ENCODE measurements at regions not wholly inside any gene's neighbourhood (a gene's known extent, or its start where the extent isn't known, plus 50 kb on each side); places are given as distances from the start of the nearest gene placed in this dataset.

DNA sequence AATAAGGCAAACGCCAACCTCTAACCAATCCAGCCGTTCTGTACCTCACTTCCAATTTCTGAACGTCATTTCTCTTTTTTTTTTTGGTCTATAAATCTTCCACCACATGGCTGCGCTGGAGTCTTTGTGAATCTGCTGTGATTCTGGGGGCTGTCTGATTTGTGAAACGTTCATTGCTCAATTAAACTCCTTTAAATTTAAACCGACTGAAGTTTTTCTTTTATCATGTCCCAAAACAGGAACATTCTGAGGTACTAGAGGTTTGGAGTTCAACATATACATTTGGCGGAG lies 65.5 kb upstream of the BACH1 start:
- H3K4me3 ChIP-seq (ENCODE audit: insufficient read depth in 1 of 2, low read depth in 1 of 2, low read length in 2 of 2), result no peak overlapping the region
- H2BK120ac ChIP-seq (ENCODE audit: low read depth, low read length), result no peak overlapping the region
- H2BK15ac ChIP-seq (ENCODE audit: low read depth, poor library complexity, severe bottlenecking), result no peak overlapping the region
- no peak overlapping the region for H3K14ac ChIP-seq (ENCODE audit: low read length in 2 of 2)
- H2AK5ac ChIP-seq (ENCODE audit: low read length, severe bottlenecking), result peak overlapping the region; percentile 62
- DNase-seq, result no peak
- H2BK12ac ChIP-seq (ENCODE audit: low read length in 2 of 2), result no peak overlapping the region
- 85% methylated on average over 5 of the region's 7 CpGs for WGBS
- no peak overlapping the region for H3K4me2 ChIP-seq (ENCODE audit: low read length, poor library complexity, severe bottlenecking)
- H4K91ac ChIP-seq (ENCODE audit: low read length), result no peak overlapping the region
- H2AFZ ChIP-seq (ENCODE audit: low read depth, low read length), result no peak overlapping the region
- H3K9ac ChIP-seq (ENCODE audit: low read length), result no peak overlapping the region
- H3K79me1 ChIP-seq (replicated peaks; ENCODE audit: low read length, poor library complexity, severe bottlenecking), result peaks cover 2% of the 10 kb centered on the region
- no peak overlapping the region for H3K18ac ChIP-seq (ENCODE audit: low read depth in 1 of 2, low read length in 2 of 2)
- H4K8ac ChIP-seq (ENCODE audit: low read length), result no peak overlapping the region
- peaks cover 6% of the 10 kb centered on the region for H3K4me1 ChIP-seq (ENCODE audit: control insufficient read depth, insufficient read depth, low read depth, low read length)
- H3K27ac ChIP-seq (ENCODE audit: low read length, poor library complexity, severe bottlenecking), result peak overlapping the region; percentile 77
- no peaks in the 10 kb centered on the region for H3K9me3 ChIP-seq (ENCODE audit: control insufficient read depth, low read length)
- no peaks in the 10 kb centered on the region for H3K36me3 ChIP-seq (ENCODE audit: control insufficient read depth in 1 of 2, insufficient read depth in 2 of 2, low read depth in 1 of 2, low read length in 2 of 2)
- H3K4ac ChIP-seq (ENCODE audit: low read depth in 1 of 2, low read length in 2 of 2), result no peak overlapping the region
- no peak overlapping the region for H2BK5ac ChIP-seq (ENCODE audit: low read depth, low read length, poor library complexity, severe bottlenecking)
- H3K23ac ChIP-seq (ENCODE audit: low read length in 2 of 2), result no peak overlapping the region
- no peaks in the 10 kb centered on the region for H3K27me3 ChIP-seq (ENCODE audit: control insufficient read depth in 1 of 2, insufficient read depth in 1 of 2, low read length in 2 of 2)

DNA sequence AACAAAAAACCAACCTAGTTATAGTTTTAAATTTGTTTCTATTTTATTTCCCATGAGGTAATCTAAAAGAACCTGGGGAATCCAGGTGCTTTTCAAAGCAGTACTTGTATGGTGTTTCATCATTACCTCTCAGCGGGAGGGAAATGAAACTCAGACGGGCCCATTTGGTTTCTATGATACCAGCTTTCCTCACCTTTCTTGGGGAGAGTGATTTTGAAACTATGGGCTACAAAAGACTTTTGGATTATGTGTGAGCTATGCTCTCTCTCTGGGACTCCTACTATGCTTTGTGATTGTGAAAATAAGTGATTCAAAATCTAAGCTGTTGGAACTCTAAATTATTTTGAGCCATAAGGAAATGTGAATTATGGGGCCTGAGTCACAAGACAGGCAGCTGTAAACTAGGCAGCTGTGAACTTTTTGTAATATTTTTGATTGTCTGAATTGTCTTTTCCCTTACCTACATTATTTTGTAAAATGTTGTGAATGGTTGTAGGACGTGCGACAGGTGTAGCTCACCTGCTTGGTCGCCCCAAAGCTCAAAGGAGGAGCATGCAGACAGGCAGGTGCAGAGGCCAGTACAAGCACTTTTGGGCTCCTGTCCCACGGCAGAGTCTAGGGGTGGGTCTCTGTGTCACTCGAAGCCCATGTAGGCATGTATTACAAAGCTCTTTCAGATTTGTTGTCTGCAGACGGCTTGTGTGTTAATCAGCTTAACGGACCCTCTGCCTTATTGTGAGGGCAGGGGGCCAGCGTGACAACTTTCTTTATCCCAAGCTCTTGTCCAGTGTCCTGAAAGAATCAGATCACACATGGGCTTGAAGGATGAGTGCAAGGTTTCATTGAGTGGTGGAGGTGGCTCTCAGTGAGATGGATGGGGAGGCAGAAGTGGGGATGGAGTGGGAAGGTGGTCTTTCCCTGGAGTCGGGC lies 64.8 kb upstream of the BACH1 start:
- Histone ChIP-seq H3K9ac (ENCODE audit: low read length) (no peak overlapping the region), H3K79me1 (replicated peaks; ENCODE audit: low read length, poor library complexity, severe bottlenecking) (peaks cover 2% of the 10 kb centered on the region), H2AFZ (ENCODE audit: low read depth, low read length) (no peak overlapping the region), H2AK5ac (ENCODE audit: low read length, severe bottlenecking) (peak overlapping the region; percentile 63), H3K18ac (ENCODE audit: low read depth in 1 of 2, low read length in 2 of 2) (no peak overlapping the region), H3K23ac (ENCODE audit: low read length in 2 of 2) (no peak overlapping the region), H3K27ac (ENCODE audit: low read length, poor library complexity, severe bottlenecking) (no peak overlapping the region), H3K14ac (ENCODE audit: low read length in 2 of 2) (no peak overlapping the region), H2BK12ac (ENCODE audit: low read length in 2 of 2) (peak overlapping the region in 1 of 2 experiments; percentile 56), H3K4me1 (ENCODE audit: control insufficient read depth, insufficient read depth, low read depth, low read length) (peaks cover 6% of the 10 kb centered on the region), H3K4me3 (ENCODE audit: insufficient read depth in 1 of 2, low read depth in 1 of 2, low read length in 2 of 2) (no peak overlapping the region), H3K9me3 (ENCODE audit: control insufficient read depth, low read length) (no peaks in the 10 kb centered on the region), H2BK15ac (ENCODE audit: low read depth, poor library complexity, severe bottlenecking) (no peak overlapping the region), H3K36me3 (ENCODE audit: control insufficient read depth in 1 of 2, insufficient read depth in 2 of 2, low read depth in 1 of 2, low read length in 2 of 2) (no peaks in the 10 kb centered on the region), H3K4me2 (ENCODE audit: low read length, poor library complexity, severe bottlenecking) (no peak overlapping the region), H4K91ac (ENCODE audit: low read length) (no peak overlapping the region), H3K27me3 (ENCODE audit: control insufficient read depth in 1 of 2, insufficient read depth in 1 of 2, low read length in 2 of 2) (no peaks in the 10 kb centered on the region), H3K4ac (ENCODE audit: low read depth in 1 of 2, low read length in 2 of 2) (no peak overlapping the region), H2BK120ac (ENCODE audit: low read depth, low read length) (no peak overlapping the region), H4K8ac (ENCODE audit: low read length) (no peak overlapping the region), H2BK5ac (ENCODE audit: low read depth, low read length, poor library complexity, severe bottlenecking) (no peak overlapping the region)
- no peak for DNase-seq
- 91% methylated on average over 10 of the region's 11 CpGs for WGBS

DNA sequence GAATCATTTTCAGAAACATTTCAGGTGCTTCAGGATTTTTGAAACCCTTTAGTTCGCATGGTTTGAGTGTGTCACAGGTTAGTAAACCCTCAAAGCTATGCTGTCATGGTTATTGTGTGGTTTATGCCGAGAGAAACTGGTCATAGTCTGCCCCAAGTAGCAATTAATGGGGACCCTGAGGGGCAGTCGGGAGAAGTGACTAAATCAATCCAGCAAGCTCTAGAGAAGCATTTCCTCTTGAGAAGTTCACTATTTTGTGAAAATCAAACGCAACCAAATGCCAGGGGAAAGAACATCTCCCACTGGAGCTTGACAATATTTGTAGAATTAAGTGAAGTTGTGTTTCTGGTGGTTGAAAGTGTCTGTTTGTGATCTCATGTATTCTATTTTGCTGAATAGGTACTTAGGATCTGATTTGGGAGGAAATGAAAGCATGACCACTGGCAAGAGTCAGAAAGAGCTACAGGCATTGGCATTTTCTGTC lies 63.0 kb upstream of the BACH1 start:
- no peak overlapping the region for H3K27ac ChIP-seq (ENCODE audit: low read length, poor library complexity, severe bottlenecking)
- WGBS, result 92% methylated on average over 4 of the region's 4 CpGs
- no peaks in the 10 kb centered on the region for H3K79me1 ChIP-seq (replicated peaks; ENCODE audit: low read length, poor library complexity, severe bottlenecking)
- H2BK15ac ChIP-seq (ENCODE audit: low read depth, poor library complexity, severe bottlenecking), result no peak overlapping the region
- H2AK5ac ChIP-seq (ENCODE audit: low read length, severe bottlenecking), result no peak overlapping the region
- no peak for DNase-seq
- H2AFZ ChIP-seq (ENCODE audit: low read depth, low read length), result no peak overlapping the region
- no peak overlapping the region for H3K4ac ChIP-seq (ENCODE audit: low read depth in 1 of 2, low read length in 2 of 2)
- no peak overlapping the region for H2BK120ac ChIP-seq (ENCODE audit: low read depth, low read length)
- H3K9ac ChIP-seq (ENCODE audit: low read length), result no peak overlapping the region
- H3K4me3 ChIP-seq (ENCODE audit: insufficient read depth in 1 of 2, low read depth in 1 of 2, low read length in 2 of 2), result no peak overlapping the region
- no peaks in the 10 kb centered on the region for H3K36me3 ChIP-seq (ENCODE audit: control insufficient read depth in 1 of 2, insufficient read depth in 2 of 2, low read depth in 1 of 2, low read length in 2 of 2)
- no peaks in the 10 kb centered on the region for H3K9me3 ChIP-seq (ENCODE audit: control insufficient read depth, low read length)
- no peak overlapping the region for H3K4me2 ChIP-seq (ENCODE audit: low read length, poor library complexity, severe bottlenecking)
- H4K8ac ChIP-seq (ENCODE audit: low read length), result no peak overlapping the region
- no peak overlapping the region for H3K14ac ChIP-seq (ENCODE audit: low read length in 2 of 2)
- H4K91ac ChIP-seq (ENCODE audit: low read length), result no peak overlapping the region
- peaks cover 6% of the 10 kb centered on the region for H3K4me1 ChIP-seq (ENCODE audit: control insufficient read depth, insufficient read depth, low read depth, low read length)
- no peak overlapping the region for H3K23ac ChIP-seq (ENCODE audit: low read length in 2 of 2)
- H3K27me3 ChIP-seq (ENCODE audit: control insufficient read depth in 1 of 2, insufficient read depth in 1 of 2, low read length in 2 of 2), result no peaks in the 10 kb centered on the region
- H2BK12ac ChIP-seq (ENCODE audit: low read length in 2 of 2), result no peak overlapping the region
- H2BK5ac ChIP-seq (ENCODE audit: low read depth, low read length, poor library complexity, severe bottlenecking), result no peak overlapping the region
- H3K18ac ChIP-seq (ENCODE audit: low read depth in 1 of 2, low read length in 2 of 2), result no peak overlapping the region

DNA sequence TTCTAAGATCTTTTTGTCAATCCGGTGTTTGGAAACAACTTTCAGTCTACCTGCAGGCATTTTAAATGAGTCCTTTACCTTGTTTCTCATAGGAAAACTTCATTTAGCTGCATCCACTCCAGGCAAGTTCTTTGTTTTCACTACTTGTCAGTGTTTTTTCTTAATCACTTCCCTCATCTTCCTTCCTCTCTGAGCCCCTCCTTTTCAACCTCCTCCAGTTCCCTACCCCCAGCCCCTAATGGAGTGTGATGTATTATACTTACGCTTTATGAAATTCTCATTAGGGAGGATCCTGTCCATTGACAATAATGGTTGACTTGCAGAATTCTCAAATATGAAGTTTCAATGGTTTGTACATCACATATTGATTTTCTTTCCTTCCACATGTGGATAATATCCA lies 62.5 kb upstream of the BACH1 start:
- Histone ChIP-seq H3K36me3 (ENCODE audit: control insufficient read depth in 1 of 2, insufficient read depth in 2 of 2, low read depth in 1 of 2, low read length in 2 of 2) (no peaks in the 10 kb centered on the region), H3K14ac (ENCODE audit: low read length in 2 of 2) (no peak overlapping the region), H2AK5ac (ENCODE audit: low read length, severe bottlenecking) (no peak overlapping the region), H2BK5ac (ENCODE audit: low read depth, low read length, poor library complexity, severe bottlenecking) (no peak overlapping the region), H3K4me2 (ENCODE audit: low read length, poor library complexity, severe bottlenecking) (no peak overlapping the region), H2BK15ac (ENCODE audit: low read depth, poor library complexity, severe bottlenecking) (no peak overlapping the region), H2BK12ac (ENCODE audit: low read length in 2 of 2) (no peak overlapping the region), H4K8ac (ENCODE audit: low read length) (no peak overlapping the region), H3K18ac (ENCODE audit: low read depth in 1 of 2, low read length in 2 of 2) (no peak overlapping the region), H3K23ac (ENCODE audit: low read length in 2 of 2) (no peak overlapping the region), H2AFZ (ENCODE audit: low read depth, low read length) (no peak overlapping the region), H3K27me3 (ENCODE audit: control insufficient read depth in 1 of 2, insufficient read depth in 1 of 2, low read length in 2 of 2) (no peaks in the 10 kb centered on the region), H3K9ac (ENCODE audit: low read length) (no peak overlapping the region), H3K4ac (ENCODE audit: low read depth in 1 of 2, low read length in 2 of 2) (no peak overlapping the region), H3K4me1 (ENCODE audit: control insufficient read depth, insufficient read depth, low read depth, low read length) (peaks cover 6% of the 10 kb centered on the region), H3K9me3 (ENCODE audit: control insufficient read depth, low read length) (no peaks in the 10 kb centered on the region), H2BK120ac (ENCODE audit: low read depth, low read length) (no peak overlapping the region), H4K91ac (ENCODE audit: low read length) (no peak overlapping the region), H3K79me1 (replicated peaks; ENCODE audit: low read length, poor library complexity, severe bottlenecking) (no peaks in the 10 kb centered on the region), H3K4me3 (ENCODE audit: insufficient read depth in 1 of 2, low read depth in 1 of 2, low read length in 2 of 2) (no peak overlapping the region), H3K27ac (ENCODE audit: low read length, poor library complexity, severe bottlenecking) (no peak overlapping the region)
- DNase-seq, result no peak
- WGBS, result 90% methylated on average over 1 of the region's 2 CpGs

All from mesenchymal stem cell (in vitro differentiated cells and primary cell).